ENCODE measurements at regions not wholly inside any gene's neighbourhood (a gene's known extent, or its start where the extent isn't known, plus 50 kb on each side); places are given as distances from the start of the nearest gene placed in this dataset.

DNA sequence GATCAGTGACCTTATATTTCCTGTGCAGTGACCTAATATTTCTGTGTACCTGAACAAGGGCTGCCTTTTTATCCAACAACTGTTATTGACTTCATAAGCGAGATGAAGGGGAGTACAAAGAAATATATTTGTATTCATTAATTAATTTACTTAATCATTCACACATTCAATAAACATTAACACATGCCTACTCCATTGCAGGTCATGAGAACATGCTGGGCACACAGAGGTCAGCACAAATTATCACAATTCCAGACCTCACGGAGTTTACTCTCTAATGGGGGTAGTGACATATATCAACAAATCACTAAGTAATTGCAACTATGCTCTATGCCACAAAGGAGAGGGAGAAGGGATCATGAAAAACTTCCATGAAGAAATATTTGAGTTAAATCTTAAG is 614.6 kb downstream of the TOX3 start:
- ATAC-seq (no peak), DNase-seq (no peak)
- Mint-ChIP-seq H3K9me3 (ENCODE audit: low read depth) (peaks cover 1% of the 10 kb centered on the region), H3K27me3 (no peaks in the 10 kb centered on the region), H3K4me1 (no peaks in the 10 kb centered on the region), H3K4me3 (no peak overlapping the region), H3K27ac (no peak overlapping the region), H3K36me3 (no peaks in the 10 kb centered on the region)
- CTCF ChIA-PET = no interaction called here

DNA sequence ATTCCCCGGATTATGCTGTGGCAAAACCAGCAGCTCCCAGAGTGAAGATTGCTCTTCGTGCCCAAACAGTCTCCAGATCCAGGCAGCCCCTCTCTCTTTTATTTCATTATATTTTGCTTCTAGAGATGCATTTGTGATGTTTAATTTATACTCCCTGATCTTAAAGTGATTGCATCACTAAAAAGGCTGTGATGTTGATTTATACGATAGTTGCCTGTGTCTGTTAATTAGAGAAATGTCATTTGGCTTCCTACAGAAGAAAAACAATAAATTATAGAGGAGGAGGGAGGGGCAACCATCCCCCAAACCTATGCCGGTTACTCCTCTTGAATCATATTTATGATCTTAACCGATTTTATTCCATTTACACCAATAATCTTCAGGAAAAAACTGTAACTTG is 615.3 kb downstream of the TOX3 start:
- DNase-seq = no peak
- no peak for ATAC-seq
- Mint-ChIP-seq H3K36me3 (no peaks in the 10 kb centered on the region), H3K4me3 (no peak overlapping the region), H3K27me3 (no peaks in the 10 kb centered on the region), H3K27ac (no peak overlapping the region), H3K9me3 (ENCODE audit: low read depth) (peaks cover 1% of the 10 kb centered on the region), H3K4me1 (no peaks in the 10 kb centered on the region)
- CTCF ChIA-PET = no interaction called here

DNA sequence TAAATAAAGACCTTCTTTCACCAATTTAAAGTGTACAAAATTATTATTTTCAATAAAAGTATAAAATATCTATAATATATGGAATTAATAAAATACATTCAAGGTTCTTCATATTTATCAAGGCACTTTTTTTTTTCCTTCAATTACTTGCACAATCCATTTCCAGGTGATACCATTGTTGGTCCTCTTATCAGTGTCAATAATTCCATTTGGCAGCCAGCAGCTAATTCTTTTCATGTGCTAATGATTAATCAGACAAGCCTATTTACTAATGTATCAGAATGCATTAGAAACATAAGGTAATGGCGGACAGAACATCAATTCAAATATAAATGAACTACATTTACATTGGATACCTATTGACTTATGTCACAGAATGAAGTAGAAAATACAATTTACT is 622.2 kb downstream of the TOX3 start:
- ATAC-seq (no peak), DNase-seq (no peak)
- H3K9me3 Mint-ChIP-seq (ENCODE audit: low read depth) = peaks cover 6% of the 10 kb centered on the region
- H3K36me3 Mint-ChIP-seq = no peaks in the 10 kb centered on the region
- H3K27me3 Mint-ChIP-seq = no peaks in the 10 kb centered on the region
- CTCF ChIA-PET = no interaction called here
- H3K27ac Mint-ChIP-seq = no peak overlapping the region
- H3K4me1 Mint-ChIP-seq = no peaks in the 10 kb centered on the region
- H3K4me3 Mint-ChIP-seq = no peak overlapping the region

DNA sequence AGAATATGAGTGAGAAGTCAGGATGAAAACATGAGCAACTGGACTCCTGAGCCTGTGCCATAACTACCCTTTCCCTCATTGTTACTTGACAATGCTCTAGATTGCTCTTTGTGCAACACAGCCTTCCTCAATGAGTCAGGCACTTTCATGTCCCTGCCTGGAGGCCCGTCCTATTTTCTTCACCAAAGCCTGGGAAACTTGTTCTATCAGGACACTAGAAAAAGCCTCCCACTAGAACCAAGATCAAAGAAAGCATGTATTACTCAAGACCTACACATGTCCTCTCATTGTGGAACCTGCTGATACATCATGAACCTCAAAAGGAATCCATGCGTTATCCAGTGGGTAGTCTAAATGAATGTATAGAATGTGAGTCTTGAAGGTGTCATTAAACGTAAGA is 624.5 kb downstream of the TOX3 start:
- no peak for ATAC-seq
- no peak overlapping the region for H3K4me3 Mint-ChIP-seq
- no peak overlapping the region for H3K27ac Mint-ChIP-seq
- no peaks in the 10 kb centered on the region for H3K36me3 Mint-ChIP-seq
- H3K9me3 Mint-ChIP-seq (ENCODE audit: low read depth) = peaks cover 6% of the 10 kb centered on the region
- H3K4me1 Mint-ChIP-seq = no peaks in the 10 kb centered on the region
- H3K27me3 Mint-ChIP-seq = no peaks in the 10 kb centered on the region
- DNase-seq = no peak
- CTCF ChIA-PET = no interaction called here

DNA sequence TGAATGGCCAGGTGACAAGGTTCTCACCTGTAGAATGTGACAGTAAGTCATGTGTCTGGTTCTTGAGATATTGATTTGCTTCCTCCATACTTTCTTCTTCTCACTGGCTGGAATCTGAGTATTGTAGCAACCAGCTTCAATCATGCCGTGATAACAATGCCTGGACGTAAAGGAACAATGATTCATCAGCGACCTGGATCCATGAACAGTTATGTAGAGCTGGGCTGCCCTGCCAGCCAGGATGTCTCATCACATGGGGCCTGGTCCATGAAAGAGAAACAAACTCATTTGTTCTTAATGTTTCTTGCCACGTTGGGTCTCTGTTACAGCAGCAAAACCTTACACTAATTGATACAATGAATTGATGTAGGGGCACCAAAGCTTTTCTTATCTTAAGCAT is 627.2 kb downstream of the TOX3 start:
- Mint-ChIP-seq H3K27me3 (no peaks in the 10 kb centered on the region), H3K27ac (no peak overlapping the region), H3K9me3 (ENCODE audit: low read depth) (peaks cover 10% of the 10 kb centered on the region), H3K4me3 (no peak overlapping the region), H3K4me1 (no peaks in the 10 kb centered on the region), H3K36me3 (no peaks in the 10 kb centered on the region)
- CTCF ChIA-PET = no interaction called here
- ATAC-seq = no peak
- DNase-seq = no peak

DNA sequence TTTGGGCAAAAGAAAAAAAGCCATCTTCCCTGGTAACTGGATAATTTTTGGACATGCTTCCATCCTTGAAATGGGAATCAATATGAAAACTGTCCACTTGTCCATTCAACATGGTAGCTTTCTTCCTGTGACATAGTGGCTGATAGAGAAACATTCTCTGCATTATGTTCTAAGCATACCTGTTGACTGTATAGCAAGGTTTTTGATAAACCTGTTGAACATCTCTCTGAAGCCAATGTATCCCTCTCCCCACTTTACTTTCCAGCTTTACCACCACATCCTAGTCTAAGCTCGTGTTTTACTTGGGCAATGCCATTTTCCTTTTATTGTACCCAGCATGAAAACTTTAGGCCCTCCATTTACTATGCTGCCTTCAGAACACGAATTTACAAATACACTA is 630.1 kb downstream of the TOX3 start:
- ATAC-seq (no peak), DNase-seq (no peak)
- no peaks in the 10 kb centered on the region for H3K36me3 Mint-ChIP-seq
- CTCF ChIA-PET = no interaction called here
- H3K27me3 Mint-ChIP-seq = no peaks in the 10 kb centered on the region
- peaks cover 4% of the 10 kb centered on the region for H3K9me3 Mint-ChIP-seq (ENCODE audit: low read depth)
- H3K4me1 Mint-ChIP-seq = no peaks in the 10 kb centered on the region
- no peak overlapping the region for H3K27ac Mint-ChIP-seq
- no peak overlapping the region for H3K4me3 Mint-ChIP-seq

DNA sequence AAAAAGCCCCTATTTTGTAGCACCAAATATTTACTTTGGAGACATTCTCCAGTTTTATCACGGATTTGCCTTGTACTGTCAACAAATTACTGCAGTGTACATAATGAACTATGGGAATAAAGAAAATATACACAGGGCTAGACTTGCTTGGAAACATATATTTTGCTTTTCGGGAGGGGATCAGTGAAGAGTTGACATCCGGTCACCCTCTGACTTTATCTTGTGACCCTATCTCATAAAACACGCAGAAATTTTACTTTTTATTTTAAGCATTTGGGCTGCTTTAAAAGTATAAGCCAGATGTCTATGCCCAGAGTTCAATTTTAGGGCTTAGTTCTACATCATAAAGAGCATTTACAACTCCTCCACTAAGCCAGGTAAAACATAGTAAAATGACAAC is 630.7 kb downstream of the TOX3 start:
- CTCF ChIA-PET = no interaction called here
- H3K9me3 Mint-ChIP-seq (ENCODE audit: low read depth) = peaks cover 4% of the 10 kb centered on the region
- ATAC-seq (no peak), DNase-seq (no peak)
- H3K4me1 Mint-ChIP-seq = no peaks in the 10 kb centered on the region
- no peaks in the 10 kb centered on the region for H3K27me3 Mint-ChIP-seq
- no peak overlapping the region for H3K27ac Mint-ChIP-seq
- no peak overlapping the region for H3K4me3 Mint-ChIP-seq
- H3K36me3 Mint-ChIP-seq = no peaks in the 10 kb centered on the region

DNA sequence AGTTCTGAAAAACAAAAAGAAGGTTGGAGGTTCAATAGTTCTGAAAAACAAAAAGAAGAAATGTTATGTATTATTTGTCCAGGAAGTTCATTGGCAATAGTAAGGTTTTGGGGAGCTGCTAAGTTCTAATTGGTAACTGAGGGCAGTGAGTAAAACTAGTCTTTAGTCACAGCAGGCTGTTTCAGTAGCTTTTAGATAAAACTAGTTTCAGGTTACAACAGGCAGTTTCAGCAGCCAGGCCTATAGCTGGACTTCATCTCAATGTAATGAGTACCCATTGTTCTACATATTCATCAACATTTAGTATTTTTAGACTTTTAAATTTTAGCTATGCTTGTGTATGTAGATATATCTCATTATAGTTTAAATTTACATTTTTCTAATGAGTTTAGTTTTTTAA is 639.3 kb downstream of the TOX3 start:
- Mint-ChIP-seq H3K9me3 (ENCODE audit: low read depth) (peaks cover 12% of the 10 kb centered on the region), H3K4me1 (no peaks in the 10 kb centered on the region), H3K36me3 (no peaks in the 10 kb centered on the region), H3K27me3 (no peaks in the 10 kb centered on the region), H3K27ac (no peak overlapping the region), H3K4me3 (no peak overlapping the region)
- CTCF ChIA-PET = no interaction called here
- no peak for DNase-seq
- no peak for ATAC-seq

DNA sequence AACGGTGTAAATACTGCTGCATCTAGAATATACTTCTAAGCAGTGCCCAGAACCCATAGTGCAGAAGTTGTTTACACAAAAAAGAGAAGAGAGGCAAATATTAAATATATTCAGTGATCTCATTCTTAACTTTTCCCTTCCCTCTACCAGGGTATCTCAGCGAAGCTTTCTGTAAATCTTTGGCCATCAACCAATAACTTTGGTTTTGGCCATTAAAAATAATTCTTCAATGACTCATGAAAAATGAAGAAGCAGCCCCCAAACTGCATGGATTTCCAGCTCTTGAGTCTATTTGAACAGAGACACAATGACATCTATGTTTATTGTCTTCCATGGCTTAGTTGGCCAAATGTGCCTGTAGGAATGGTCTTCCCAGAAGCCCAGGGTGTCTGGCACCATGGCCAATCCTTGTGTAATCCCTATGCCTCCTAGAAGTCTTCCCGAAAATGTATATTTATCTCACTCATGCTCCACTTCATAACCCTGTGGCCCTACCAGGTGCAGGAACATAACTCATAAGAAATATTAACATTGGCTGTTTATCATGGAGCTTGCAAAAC is 646.6 kb downstream of the TOX3 start:
- ATAC-seq (no peak), DNase-seq (no peak)
- Mint-ChIP-seq H3K4me3 (no peak overlapping the region), H3K4me1 (no peaks in the 10 kb centered on the region), H3K9me3 (ENCODE audit: low read depth) (peaks cover 18% of the 10 kb centered on the region), H3K36me3 (no peaks in the 10 kb centered on the region), H3K27ac (no peak overlapping the region), H3K27me3 (no peaks in the 10 kb centered on the region)
- CTCF ChIA-PET = no interaction called here

DNA sequence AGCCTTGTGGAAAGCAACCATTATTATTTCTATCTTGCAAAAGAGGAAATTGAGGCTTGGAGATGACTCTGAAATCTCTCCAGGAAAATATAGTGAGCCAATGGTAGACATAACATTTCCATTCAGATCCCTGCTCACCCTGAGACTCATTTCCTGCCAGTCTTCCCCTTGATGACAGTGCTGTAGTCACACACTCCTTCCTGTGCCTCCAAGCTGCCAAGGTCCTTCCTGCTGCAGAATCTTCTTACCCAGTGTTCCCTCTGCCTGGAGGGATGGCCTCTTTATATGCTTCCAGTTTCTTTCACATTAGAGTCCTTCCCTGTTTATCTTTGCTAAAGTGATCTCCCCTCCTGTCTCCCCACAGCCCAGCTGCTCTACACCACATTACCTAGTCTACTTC is 648.1 kb downstream of the TOX3 start:
- no peak for ATAC-seq
- H3K4me3 Mint-ChIP-seq = no peak overlapping the region
- no peaks in the 10 kb centered on the region for H3K27me3 Mint-ChIP-seq
- H3K36me3 Mint-ChIP-seq = no peaks in the 10 kb centered on the region
- H3K9me3 Mint-ChIP-seq (ENCODE audit: low read depth) = peaks cover 15% of the 10 kb centered on the region
- no peaks in the 10 kb centered on the region for H3K4me1 Mint-ChIP-seq
- CTCF ChIA-PET = no interaction called here
- H3K27ac Mint-ChIP-seq = no peak overlapping the region
- DNase-seq = no peak

DNA sequence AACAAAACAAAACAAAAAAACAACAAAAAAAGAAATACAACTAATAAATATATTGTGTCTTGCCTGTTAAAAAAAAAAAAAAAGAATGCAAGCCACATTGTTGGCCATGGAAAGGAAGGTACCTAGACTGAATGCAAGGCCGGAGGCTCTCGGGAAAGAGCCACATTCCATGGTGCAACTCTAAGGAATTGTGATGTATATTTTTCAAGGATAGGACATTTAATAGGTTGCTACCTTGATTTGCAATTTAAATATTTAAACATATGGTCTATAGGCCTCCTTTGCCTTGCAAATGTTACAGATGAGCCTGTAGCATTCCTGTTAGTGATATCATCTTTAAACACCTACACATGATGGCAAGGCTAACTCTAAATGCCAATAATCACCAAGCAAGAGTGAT is 650.9 kb downstream of the TOX3 start:
- DNase-seq (no peak), ATAC-seq (no peak)
- Mint-ChIP-seq H3K4me1 (no peaks in the 10 kb centered on the region), H3K4me3 (no peak overlapping the region), H3K27me3 (no peaks in the 10 kb centered on the region), H3K9me3 (ENCODE audit: low read depth) (peaks cover 13% of the 10 kb centered on the region), H3K36me3 (no peaks in the 10 kb centered on the region), H3K27ac (no peak overlapping the region)
- CTCF ChIA-PET = no interaction called here

DNA sequence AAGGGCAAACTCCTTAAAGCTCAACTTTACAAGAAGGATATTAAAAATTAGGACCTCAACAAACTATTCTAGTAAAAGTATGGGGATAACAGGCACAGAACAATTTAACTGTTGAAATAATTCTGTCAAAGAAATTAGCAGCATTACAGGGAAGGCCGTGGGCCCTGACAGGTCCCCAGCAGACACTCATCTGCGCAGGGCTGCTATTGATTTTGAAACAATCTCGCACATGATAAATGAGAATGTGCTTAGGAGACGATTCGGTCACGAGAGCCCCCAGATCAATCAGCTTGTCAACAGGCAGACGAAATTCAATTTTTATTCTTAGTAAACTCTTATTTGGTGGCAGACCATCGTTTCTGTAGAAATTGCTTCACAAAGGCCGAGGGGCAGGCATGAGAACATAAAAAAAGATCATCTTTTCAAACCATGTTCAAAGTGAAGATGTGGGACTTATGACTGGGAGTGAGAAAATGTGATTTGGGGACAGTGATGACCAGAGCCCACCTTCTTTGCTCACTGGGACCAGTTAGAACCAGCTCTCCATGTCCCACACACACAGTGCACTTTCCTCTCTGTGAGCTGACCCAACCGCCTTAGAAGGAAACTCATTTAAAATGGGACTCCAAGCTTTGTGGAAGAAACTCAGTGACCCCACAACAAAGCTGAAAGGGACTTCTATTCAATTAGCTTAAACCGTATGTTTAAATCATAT is 654.5 kb downstream of the TOX3 start:
- no peak for ATAC-seq
- Mint-ChIP-seq H3K4me3 (no peak overlapping the region), H3K36me3 (no peaks in the 10 kb centered on the region), H3K27ac (no peak overlapping the region), H3K27me3 (no peaks in the 10 kb centered on the region), H3K4me1 (no peaks in the 10 kb centered on the region), H3K9me3 (ENCODE audit: low read depth) (peaks cover 12% of the 10 kb centered on the region)
- DNase-seq = no peak
- CTCF ChIA-PET = no interaction called here

DNA sequence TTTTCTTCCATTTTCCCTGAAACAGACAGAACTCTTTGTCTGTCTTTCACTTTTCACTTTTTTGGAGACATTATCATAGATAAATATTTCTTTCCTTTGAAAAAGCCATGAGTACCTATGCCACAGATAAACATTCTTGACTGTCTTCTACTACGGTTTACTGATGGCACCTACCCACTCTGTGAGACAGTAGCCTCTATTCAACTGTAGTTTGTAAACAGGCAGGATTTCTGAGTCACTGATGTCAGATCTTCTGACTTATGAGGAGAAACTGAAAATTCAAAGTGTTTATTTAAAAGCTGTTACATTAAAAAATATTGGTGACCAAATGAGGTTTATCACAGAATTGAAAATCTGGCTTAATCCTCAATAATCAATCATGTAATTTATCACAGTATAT is 658.4 kb downstream of the TOX3 start:
- CTCF ChIA-PET = no interaction called here
- no peak overlapping the region for H3K4me3 Mint-ChIP-seq
- ATAC-seq = no peak
- H3K9me3 Mint-ChIP-seq (ENCODE audit: low read depth) = peaks cover 5% of the 10 kb centered on the region
- H3K27me3 Mint-ChIP-seq = no peaks in the 10 kb centered on the region
- no peak for DNase-seq
- H3K4me1 Mint-ChIP-seq = no peaks in the 10 kb centered on the region
- no peaks in the 10 kb centered on the region for H3K36me3 Mint-ChIP-seq
- H3K27ac Mint-ChIP-seq = no peak overlapping the region

DNA sequence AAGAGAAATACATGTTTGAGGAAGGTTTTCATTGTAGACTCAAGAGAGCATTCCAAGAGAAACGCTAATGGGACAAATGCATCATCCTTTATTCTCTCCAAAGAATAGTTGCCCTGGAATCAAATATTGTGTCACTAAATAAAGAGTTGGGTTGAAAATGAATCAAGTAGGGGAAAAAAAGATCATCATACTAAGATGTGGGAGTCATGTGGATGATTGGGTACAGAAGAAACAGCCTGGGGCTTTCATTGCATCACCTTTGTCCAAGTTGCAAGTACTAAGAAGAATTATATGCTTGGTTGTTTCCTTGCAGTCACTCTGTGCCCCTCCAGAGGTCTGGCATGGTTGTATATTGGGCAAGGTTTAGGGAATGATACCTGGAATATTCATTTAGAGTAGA is 658.9 kb downstream of the TOX3 start:
- DNase-seq (no peak), ATAC-seq (no peak)
- Mint-ChIP-seq H3K27me3 (no peaks in the 10 kb centered on the region), H3K9me3 (ENCODE audit: low read depth) (peaks cover 5% of the 10 kb centered on the region), H3K4me3 (no peak overlapping the region), H3K36me3 (no peaks in the 10 kb centered on the region), H3K4me1 (no peaks in the 10 kb centered on the region), H3K27ac (no peak overlapping the region)
- CTCF ChIA-PET = no interaction called here

DNA sequence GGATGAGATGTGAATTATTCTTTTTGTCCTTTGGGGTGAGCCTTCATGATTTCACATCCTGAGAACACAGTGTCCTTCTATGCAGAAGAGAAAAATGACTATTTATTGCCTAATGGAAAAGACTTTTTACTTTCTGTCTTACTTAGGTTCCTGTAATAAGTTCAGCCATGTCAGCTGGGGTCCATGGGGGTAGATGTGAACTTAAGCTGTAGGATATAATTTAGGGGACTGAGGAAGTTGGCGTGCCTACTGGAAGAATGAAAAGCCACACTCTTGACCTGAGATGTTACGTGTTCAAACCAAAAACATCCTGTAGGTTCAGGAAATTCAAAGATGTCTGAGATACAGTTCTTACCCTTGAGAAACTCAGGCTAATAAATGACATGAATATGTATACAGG is 660.5 kb downstream of the TOX3 start:
- no peak overlapping the region for H3K27ac Mint-ChIP-seq
- H3K4me3 Mint-ChIP-seq = no peak overlapping the region
- H3K36me3 Mint-ChIP-seq = no peaks in the 10 kb centered on the region
- H3K27me3 Mint-ChIP-seq = no peaks in the 10 kb centered on the region
- ATAC-seq (no peak), DNase-seq (no peak)
- no peaks in the 10 kb centered on the region for H3K4me1 Mint-ChIP-seq
- peaks cover 9% of the 10 kb centered on the region for H3K9me3 Mint-ChIP-seq (ENCODE audit: low read depth)
- CTCF ChIA-PET = no interaction called here

All from activated CD8-positive, alpha-beta memory T cell treated with anti-CD3 and anti-CD28 coated beads, Interleukin-2, amount 10 ng/mL, durations not matched to agents 7 days and 5 days (primary cell).